MM.1S (cell line): ENCODE measurements at regions not wholly inside any gene's neighbourhood (a gene's known extent, or its start where the extent isn't known, plus 50 kb on each side); places are given as distances from the start of the nearest gene placed in this dataset.

Experiments used
- DNase-seq: peaks from one replicate; pipeline ENCODE4 v3.0.0-alpha.2; 2015
- H2AFZ ChIP-seq: fragments of 300-600 bp; sonication (generic); 2 replicates; pipeline ENCODE4 v1.6.0; 2016; ENCODE audit warnings: antibody characterized with exemption, low read length
- H3F3A ChIP-seq: fragments of 300-600 bp; sonication (generic); 2 replicates; pipeline ENCODE4 v1.6.1; 2016; ENCODE audit warnings: mild to moderate bottlenecking, antibody characterized with exemption, low read length, moderate library complexity, mixed read lengths; ENCODE audit not compliant: insufficient read depth
- H3K27ac ChIP-seq: fragments of 300-600 bp; sonication (generic); 2 replicates; pipeline ENCODE4 v1.5.1; 2016; ENCODE audit warnings: mild to moderate bottlenecking, low read length
- H3K27me3 ChIP-seq: fragments of 300-600 bp; sonication (generic); replicated peaks from 2 replicates; pipeline ENCODE4 v1.6.0; 2016; ENCODE audit warnings: low read length; ENCODE audit not compliant: insufficient read depth
- H3K36me3 ChIP-seq: fragments of 300-600 bp; sonication (generic); replicated peaks from 2 replicates; pipeline ENCODE4 v1.6.1; 2016; ENCODE audit warnings: mild to moderate bottlenecking, low read length, mixed read lengths; ENCODE audit not compliant: insufficient read depth
- H3K4me1 ChIP-seq: fragments of 300-600 bp; sonication (generic); 2 replicates; pipeline ENCODE4 v1.6.1; 2016; ENCODE audit warnings: low read length, mixed read lengths
- H3K4me2 ChIP-seq: fragments of 300-600 bp; sonication (generic); 2 replicates; pipeline ENCODE4 v1.6.0; 2016; ENCODE audit warnings: low read depth, low read length
- H3K4me3 ChIP-seq: fragments of 300-600 bp; sonication (generic); 2 replicates; pipeline ENCODE4 v1.5.1; 2016; ENCODE audit warnings: low read length, mixed read lengths
- H3K79me2 ChIP-seq: fragments of 300-600 bp; sonication (generic); 2 replicates; pipeline ENCODE4 v1.6.1; 2016; ENCODE audit warnings: mixed run types, low read length, mixed read lengths
- H3K9ac ChIP-seq: fragments of 300-600 bp; sonication (generic); 2 replicates; pipeline ENCODE4 v1.6.1; 2016; ENCODE audit warnings: low read length, mixed read lengths
- H3K9me2 ChIP-seq: fragments of 300-600 bp; sonication (generic); replicated peaks from 2 replicates; pipeline ENCODE4 v1.6.1; 2016; ENCODE audit warnings: mild to moderate bottlenecking, low read length, mixed read lengths; ENCODE audit not compliant: insufficient read depth
- H3K9me3 ChIP-seq: fragments of 300-600 bp; sonication (generic); replicated peaks from 2 replicates; pipeline ENCODE4 v1.6.1; 2016; ENCODE audit warnings: mild to moderate bottlenecking, low read length, mixed read lengths; ENCODE audit not compliant: insufficient read depth
- H4K20me1 ChIP-seq: fragments of 300-600 bp; sonication (generic); 2 replicates; pipeline ENCODE4 v1.6.1; 2016; ENCODE audit warnings: mild to moderate bottlenecking, low read length, moderate library complexity, mixed read lengths; ENCODE audit not compliant: insufficient read depth
- CTCF ChIP-seq: fragments of 300-600 bp; sonication (generic); IDR thresholded peaks from 2 replicates; pipeline ENCODE4 v1.5.1; 2016; ENCODE audit warnings: antibody characterized with exemption, low read length, mixed read lengths
- EZH2 ChIP-seq: fragments of 300-600 bp; sonication (generic); optimal IDR thresholded peaks from 2 replicates; pipeline ENCODE3; 2017; ENCODE audit warnings: low read depth, mild to moderate bottlenecking, antibody characterized with exemption, low read length, mixed read lengths
- EZH2phosphoT487 ChIP-seq: fragments of 300-600 bp; sonication (generic); IDR thresholded peaks from 2 replicates; pipeline ENCODE4 v1.6.1; 2018; ENCODE audit warnings: antibody characterized with exemption, low read length

- Histone ChIP-seq H3K4me3 (no peak overlapping the region), H3K4me1 (no peaks in the 10 kb centered on the region), H3K4me2 (no peak overlapping the region), H3K79me2 (no peaks in the 10 kb centered on the region), H3K27ac (no peak overlapping the region), H3K27me3 (no peaks in the 10 kb centered on the region), H3K9ac (no peak overlapping the region), H4K20me1 (no peaks in the 10 kb centered on the region), H3K9me3 (no peaks in the 10 kb centered on the region), H2AFZ (no peak overlapping the region), H3F3A (no peaks in the 10 kb centered on the region), H3K36me3 (no peaks in the 10 kb centered on the region), H3K9me2 (no peaks in the 10 kb centered on the region)
- DNase-seq: no peak
- no peak for TF ChIP-seq EZH2phosphoT487
- TF ChIP-seq CTCF: no peak
- no peak for TF ChIP-seq EZH2
These were observed 184.9 kb upstream of the SSTR1 start for GRCh38 chr14:38022775-38023174.

- no peaks in the 10 kb centered on the region for H3K9me2 ChIP-seq
- no peaks in the 10 kb centered on the region for H3K36me3 ChIP-seq
- H3K4me2 ChIP-seq: no peak overlapping the region
- no peaks in the 10 kb centered on the region for H3K9me3 ChIP-seq
- DNase-seq: no peak
- H3K27ac ChIP-seq: no peak overlapping the region
- H4K20me1 ChIP-seq: no peaks in the 10 kb centered on the region
- TF ChIP-seq CTCF (no peak), EZH2 (no peak), EZH2phosphoT487 (no peak)
- H3K4me1 ChIP-seq: no peaks in the 10 kb centered on the region
- no peaks in the 10 kb centered on the region for H3K27me3 ChIP-seq
- H2AFZ ChIP-seq: no peak overlapping the region
- H3K4me3 ChIP-seq: no peak overlapping the region
- no peaks in the 10 kb centered on the region for H3K79me2 ChIP-seq
- H3F3A ChIP-seq: no peaks in the 10 kb centered on the region
- no peak overlapping the region for H3K9ac ChIP-seq
These were observed 169.5 kb upstream of the SSTR1 start for GRCh38 chr14:38038171-38038570.

DNA sequence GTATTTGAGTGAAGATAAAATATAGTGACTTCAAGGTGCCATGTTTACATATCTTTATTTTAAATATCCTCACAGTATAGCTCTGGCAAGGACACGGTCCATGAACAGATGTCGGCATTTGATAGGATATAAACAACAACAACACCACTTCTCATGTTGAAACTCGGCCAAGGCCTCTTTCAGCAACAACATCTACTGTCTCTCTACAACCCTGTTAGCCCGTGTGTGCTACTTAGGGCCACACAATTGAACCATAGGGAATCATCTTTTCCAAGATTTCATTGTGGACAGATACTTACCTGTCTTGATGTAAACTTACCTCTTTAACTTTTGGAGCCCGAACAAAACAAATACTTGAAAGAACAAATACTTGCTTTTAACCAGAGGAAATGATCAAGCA, 168.7 kb upstream of the SSTR1 start:
- Histone ChIP-seq H3K4me2 (no peak overlapping the region), H3K27me3 (no peaks in the 10 kb centered on the region), H3K9me2 (no peaks in the 10 kb centered on the region), H3K27ac (no peak overlapping the region), H3K9ac (no peak overlapping the region), H3K79me2 (no peaks in the 10 kb centered on the region), H4K20me1 (no peaks in the 10 kb centered on the region), H3K36me3 (no peaks in the 10 kb centered on the region), H2AFZ (no peak overlapping the region), H3K4me3 (no peak overlapping the region), H3K4me1 (no peaks in the 10 kb centered on the region), H3K9me3 (no peaks in the 10 kb centered on the region), H3F3A (no peaks in the 10 kb centered on the region)
- no peak for TF ChIP-seq EZH2phosphoT487
- TF ChIP-seq EZH2: no peak
- TF ChIP-seq CTCF: no peak
- no peak for DNase-seq

DNA sequence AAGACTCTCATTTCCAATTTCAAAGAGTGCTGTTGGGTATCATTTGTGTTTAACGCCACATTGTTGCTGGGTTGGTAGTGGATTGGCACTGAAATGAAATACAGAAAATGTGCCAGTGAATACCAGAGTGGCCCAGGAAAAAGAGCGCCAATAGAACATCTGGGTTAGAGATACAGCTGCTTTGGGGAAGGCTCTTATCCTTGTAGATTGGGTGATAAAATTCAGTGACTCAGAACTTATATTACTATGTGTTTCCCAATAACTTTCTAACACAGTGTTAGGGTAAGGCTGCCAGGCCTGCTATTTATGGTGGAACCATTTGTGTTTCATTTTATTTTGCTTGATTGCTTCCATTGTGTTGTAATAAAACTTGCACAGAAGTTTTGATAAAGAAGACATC, 168.2 kb upstream of the SSTR1 start:
- Histone ChIP-seq H3K27ac (no peak overlapping the region), H3K4me1 (no peaks in the 10 kb centered on the region), H3K27me3 (no peaks in the 10 kb centered on the region), H3F3A (no peaks in the 10 kb centered on the region), H3K4me2 (no peak overlapping the region), H3K9me2 (no peaks in the 10 kb centered on the region), H3K9ac (no peak overlapping the region), H3K36me3 (no peaks in the 10 kb centered on the region), H2AFZ (no peak overlapping the region), H3K79me2 (no peaks in the 10 kb centered on the region), H4K20me1 (no peaks in the 10 kb centered on the region), H3K4me3 (no peak overlapping the region), H3K9me3 (no peaks in the 10 kb centered on the region)
- no peak for TF ChIP-seq EZH2
- no peak for TF ChIP-seq EZH2phosphoT487
- no peak for TF ChIP-seq CTCF
- DNase-seq: no peak
